IMR-90 (cell line): ENCODE measurements at regions not wholly inside any gene's neighbourhood (a gene's known extent, or its start where the extent isn't known, plus 50 kb on each side); places are given as distances from the start of the nearest gene placed in this dataset.

Source experiments
- ATAC-seq: fragments of 200-7000 bp; cut with Tn5 transposase; 2 replicates; pipeline ENCODE4 v1.9.1; 2020; ENCODE audit warnings: low read depth, mild to moderate bottlenecking, moderate library complexity
- BruUV-seq: library from RNA; stranded (reverse); fragments of 400-500 nt; replicated peaks from 2 replicates; lab custom pipeline; 2021; lab: Mats Ljungman, UMichigan
- CTCF ChIA-PET: fragments of 300-600 bp; formaldehyde crosslinking; extraction: SDS; loops from one replicate; lab custom pipeline; 2021; ENCODE audit warnings: antibody characterized with exemption; lab: Yijun Ruan, JAX
- POLR2A ChIA-PET: fragments of 300-600 bp; sonication (Branson Sonifier 250); formaldehyde crosslinking; loops from one replicate; lab custom pipeline; 2022; ENCODE audit warnings: antibody characterized with exemption; ENCODE audit not compliant: unreplicated experiment; lab: Charles Lee
- DNase-seq: peaks from one replicate; pipeline ENCODE4 v3.0.0; 2013
- H2AFZ ChIP-seq: replicated peaks from 2 replicates; pipeline ENCODE3; 2013; ENCODE audit warnings: low read length, mild to moderate bottlenecking; ENCODE audit not compliant: poor library complexity
- H2AK5ac ChIP-seq: 2 replicates; pipeline ENCODE4 v1.6.1; 2013; ENCODE audit warnings: low read depth, low read length, inconsistent platforms
- H2AK9ac ChIP-seq: replicated peaks from 2 replicates; pipeline ENCODE3; 2013; ENCODE audit warnings: mild to moderate bottlenecking, low read depth, low read length, moderate library complexity; ENCODE audit not compliant: poor library complexity
- H2BK120ac ChIP-seq: 2 replicates; pipeline ENCODE4 v1.6.1; 2013; ENCODE audit warnings: low read depth, low read length, inconsistent platforms
- H2BK15ac ChIP-seq: 3 replicates; pipeline ENCODE4 v1.6.1; 2013; ENCODE audit warnings: low read depth, low read length, inconsistent platforms
- H2BK20ac ChIP-seq: 2 replicates; pipeline ENCODE4 v1.6.1; 2013; ENCODE audit warnings: low read depth, mild to moderate bottlenecking, inconsistent platforms, low read length, moderate library complexity
- H2BK5ac ChIP-seq: 2 replicates; pipeline ENCODE4 v1.6.1; 2013; ENCODE audit warnings: mild to moderate bottlenecking, low read depth, low read length, inconsistent platforms; ENCODE audit not compliant: poor library complexity, severe bottlenecking
- H3K14ac ChIP-seq: replicated peaks from 2 replicates; pipeline ENCODE4 v1.6.1; 2013; ENCODE audit warnings: low read depth, low read length, inconsistent platforms
- H3K18ac ChIP-seq: 2 replicates; pipeline ENCODE4 v1.6.1; 2013; ENCODE audit warnings: low read depth, low read length, control low read depth
- H3K23ac ChIP-seq: 2 replicates; pipeline ENCODE4 v1.6.1; 2013; ENCODE audit warnings: low read depth, low read length, inconsistent platforms
- H3K27ac ChIP-seq: 2 replicates; pipeline ENCODE4 v1.5.1; 2013; ENCODE audit warnings: mild to moderate bottlenecking, control low read depth, low read length; ENCODE audit not compliant: insufficient read depth
- H3K27me3 ChIP-seq: 2 replicates; pipeline ENCODE4 v1.6.1; 2013; ENCODE audit warnings: low read length; ENCODE audit not compliant: control insufficient read depth, insufficient read depth
- H3K36me3 ChIP-seq: 2 replicates; pipeline ENCODE4 v1.6.1; 2013; ENCODE audit warnings: low read length, mixed read lengths; ENCODE audit not compliant: control insufficient read depth, insufficient read depth
- H3K4ac ChIP-seq: 2 replicates; pipeline ENCODE4 v1.6.1; 2013; ENCODE audit warnings: low read depth, low read length, inconsistent platforms
- H3K4me1 ChIP-seq: 2 replicates; pipeline ENCODE4 v1.6.1; 2013; ENCODE audit warnings: low read length, mixed read lengths; ENCODE audit not compliant: control insufficient read depth, insufficient read depth
- H3K4me2 ChIP-seq: 2 replicates; pipeline ENCODE4 v1.6.1; 2013; ENCODE audit warnings: low read depth, mild to moderate bottlenecking, control low read depth, low read length, moderate library complexity
- H3K4me3 ChIP-seq: 2 replicates; pipeline ENCODE4 v1.5.1; 2013; ENCODE audit warnings: low read depth, mild to moderate bottlenecking, control low read depth, low read length, moderate library complexity; ENCODE audit not compliant: insufficient read depth
- H3K56ac ChIP-seq: 2 replicates; pipeline ENCODE4 v1.6.1; 2013; ENCODE audit warnings: low read length, inconsistent platforms; ENCODE audit not compliant: insufficient read depth; ENCODE audit errors: extremely low read depth
- H3K79me1 ChIP-seq, 2 experiments: 2 replicates each; pipeline ENCODE4 v1.6.1; 2013; ENCODE audit warnings: low read length in 2 of 2, inconsistent platforms in 1 of 2, low read depth in 1 of 2
- H3K9ac ChIP-seq: 2 replicates; pipeline ENCODE4 v1.6.1; 2013; ENCODE audit warnings: low read depth, low read length, control low read depth
- H3K9me1 ChIP-seq: 2 replicates; pipeline ENCODE4 v1.6.1; 2013; ENCODE audit warnings: low read length, inconsistent platforms; ENCODE audit not compliant: insufficient read depth
- H3K9me3 ChIP-seq: 2 replicates; pipeline ENCODE4 v1.6.1; 2013; ENCODE audit warnings: low read length; ENCODE audit not compliant: control insufficient read depth, insufficient read depth
- H4K20me1 ChIP-seq: 2 replicates; pipeline ENCODE4 v1.6.1; 2013; ENCODE audit warnings: low read length, inconsistent platforms; ENCODE audit not compliant: insufficient read depth
- H4K5ac ChIP-seq: 2 replicates; pipeline ENCODE4 v1.6.1; 2013; ENCODE audit warnings: mild to moderate bottlenecking, low read depth, low read length, control low read depth
- H4K8ac ChIP-seq, 2 experiments: 2 replicates each; pipeline ENCODE4 v1.6.1; 2013; ENCODE audit warnings: low read depth in 2 of 2, low read length in 2 of 2, control low read depth in 1 of 2, inconsistent platforms in 1 of 2
- H4K91ac ChIP-seq: 2 replicates; pipeline ENCODE4 v1.6.1; 2013; ENCODE audit warnings: low read depth, low read length, inconsistent platforms; ENCODE audit not compliant: insufficient read depth
- BHLHE40 ChIP-seq: fragments of 150-350 bp; IDR thresholded peaks from 2 replicates; pipeline ENCODE4 v1.6.1; 2016; ENCODE audit warnings: mild to moderate bottlenecking, low read depth, low read length
- CEBPB ChIP-seq: IDR thresholded peaks from 2 replicates; pipeline ENCODE4 v1.6.1; 2012; ENCODE audit warnings: low read depth, low read length, improper control_type of control experiment
- MAFK ChIP-seq: IDR thresholded peaks from 2 replicates; pipeline ENCODE4 v1.6.1; 2012; ENCODE audit warnings: low read depth, low read length, improper control_type of control experiment
- MAZ ChIP-seq: IDR thresholded peaks from 2 replicates; pipeline ENCODE4 v1.6.1; 2012; ENCODE audit warnings: low read depth, mild to moderate bottlenecking, low read length, improper control_type of control experiment, moderate library complexity, borderline replicate concordance
- SMC3 ChIP-seq: fragments of 150-350 bp; IDR thresholded peaks from 2 replicates; pipeline ENCODE4 v1.6.1; 2016; ENCODE audit warnings: low read depth, mild to moderate bottlenecking, antibody characterized with exemption, low read length, moderate library complexity
- WGBS, 2 experiments: methylation state at CpG; one replicate each; pipeline versions ENCODE4 v1.1.5 to v1.1.7; 2013; ENCODE audit warnings: missing lambda C conversion rate in 2 of 2; ENCODE audit not compliant: insufficient read length in 1 of 2; ENCODE audit errors: extremely low coverage in 2 of 2; 5-methylcytosine and 5-hydroxymethylcytosine counted together
- dilution Hi-C: fragments of 300-500 bp; cut with HindIII; formaldehyde crosslinking; loops from one replicate; pipeline ENCODE4 v1.14.3; 2018; ENCODE audit warnings: low sequenced_read_pairs; ENCODE audit not compliant: unreplicated experiment
- in situ Hi-C: fragments of 300-500 bp; cut with MboI; formaldehyde crosslinking; loops from 3 replicates; pipeline ENCODE4 v1.14.3; 2019; ENCODE audit warnings: low sequenced_read_pairs, inconsistent platforms, mixed read lengths
- intact Hi-C: fragments of 100-400 bp; cut with micrococcal nuclease; formaldehyde crosslinking; loops from 2 replicates; pipeline ENCODE4 v1.10.0; 2022

DNA sequence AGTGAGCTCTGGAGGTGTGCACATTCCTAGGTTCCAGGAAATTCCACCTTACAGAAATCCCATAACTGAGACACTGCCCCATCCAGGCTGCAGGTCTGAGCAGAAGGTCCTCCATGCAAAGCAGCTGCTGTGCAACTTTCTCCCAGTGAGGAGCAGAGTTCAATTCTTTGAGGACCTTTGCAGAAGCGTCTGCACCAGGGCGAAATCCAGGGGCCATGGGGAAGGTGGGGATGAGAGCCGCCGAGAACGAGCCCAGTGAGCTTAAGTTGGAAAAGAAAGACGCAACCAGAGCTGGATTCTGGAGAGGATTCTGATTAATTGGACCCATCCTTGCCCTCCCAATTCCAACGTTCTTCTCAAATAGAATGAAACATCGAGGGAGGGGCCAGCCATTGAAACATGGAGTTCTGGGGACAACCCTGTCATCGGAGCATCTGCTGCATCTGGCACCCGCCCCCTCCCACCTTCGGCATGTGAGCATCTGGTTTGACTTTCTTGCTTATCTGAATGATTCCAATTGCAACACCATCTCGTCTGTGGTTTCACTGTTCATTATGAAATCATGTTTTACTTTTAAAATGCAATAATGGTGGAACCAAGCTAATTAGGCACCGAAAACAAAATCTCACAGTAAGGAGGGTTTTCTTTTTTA is 190.6 kb upstream of the FOXF1 start:
- H3K9me1 ChIP-seq = 0 out of 2 replicates have a peak, but pooled peaks cover 6% of the 10 kb centered on the region
- 0 out of 3 replicates have a peak overlapping the region, but pooled peaks have one; percentile 34 for H2BK15ac ChIP-seq
- TF ChIP-seq BHLHE40 (peak; percentile 89), MAFK (no peak), MAZ (0 out of 2 replicates have a peak, but pooled peaks have one; percentile 13), SMC3 (no peak), CEBPB (peak; percentile 83)
- peak overlapping the region; percentile 31; the same call in 1 of the 2 replicates for H3K14ac ChIP-seq
- H3K79me1 ChIP-seq = no peaks in the 10 kb centered on the region
- peak overlapping the region; percentile 7; the same call in 1 of the 2 replicates for H3K4ac ChIP-seq
- 27% methylated on average over 2 of the region's 13 CpGs; no CpG with 5 or more reads in 1 of the 2 experiments for WGBS, 2 experiments
- 0 out of 2 replicates have a peak overlapping the region, but pooled peaks have one; percentile 11 for H3K18ac ChIP-seq
- in situ Hi-C loops (loop anchor here (25.0 kb wide), 1 partner anchor 507 kb away; no protein-coding TSS in a partner anchor), intact Hi-C loops (no loop called here), dilution Hi-C loops (no loop called here)
- H4K20me1 ChIP-seq = no peaks in the 10 kb centered on the region
- H3K27ac ChIP-seq = no peak overlapping the region
- BruUV-seq = no TSS peak
- no peak overlapping the region for H3K4me3 ChIP-seq
- H3K56ac ChIP-seq = no peak overlapping the region
- peak; percentile 38 for DNase-seq
- H2BK5ac ChIP-seq = no peak overlapping the region
- no peak overlapping the region for H4K91ac ChIP-seq
- peak overlapping the region; percentile 64; the same call in 1 of the 2 replicates for H3K4me2 ChIP-seq
- peaks cover 6% of the 10 kb centered on the region; the same call in 1 of the 2 replicates for H3K27me3 ChIP-seq
- ChIA-PET POLR2A (interaction anchor here (0.5 kb wide), 1 partner anchor 190 kb away, joined by 14 read pairs; no protein-coding TSS in a partner anchor), CTCF (interaction anchor here (0.6 to 0.9 kb wide), 2 partner anchors 20 kb away, joined by 3 to 4 read pairs; no protein-coding TSS in a partner anchor)
- peak overlapping the region; percentile 24 for H2AFZ ChIP-seq
- no peaks in the 10 kb centered on the region for H3K36me3 ChIP-seq
- ATAC-seq = peak; percentile 49
- 0 out of 4 replicates have a peak overlapping the region, but pooled peaks of 1 of the 2 experiments have one; percentile 42 for H4K8ac ChIP-seq
- H2AK9ac ChIP-seq = no peak overlapping the region
- peak overlapping the region; percentile 11; the same call in 1 of the 2 replicates for H2BK120ac ChIP-seq
- no peak overlapping the region for H2AK5ac ChIP-seq
- H2BK20ac ChIP-seq = 0 out of 2 replicates have a peak overlapping the region, but pooled peaks have one; percentile 46
- H3K9ac ChIP-seq = no peak overlapping the region
- peaks cover 9% of the 10 kb centered on the region for H3K4me1 ChIP-seq
- H3K9me3 ChIP-seq = no peaks in the 10 kb centered on the region
- H3K23ac ChIP-seq = no peak overlapping the region
- no peak overlapping the region for H4K5ac ChIP-seq
